ENCODE measurements at regions not wholly inside any gene's neighbourhood (a gene's known extent, or its start where the extent isn't known, plus 50 kb on each side); places are given as distances from the start of the nearest gene placed in this dataset.

- Histone ChIP-seq H3K4me3 (no peak overlapping the region), H3K27me3 (no peaks in the 10 kb centered on the region), H3K9me3 (no peaks in the 10 kb centered on the region), H3K36me3 (no peaks in the 10 kb centered on the region), H3K4me1 (no peaks in the 10 kb centered on the region), H3K27ac (no peak overlapping the region)
- TF ChIP-seq CTCF (IDR thresholded peaks at IDR 0.05) (no peak), POLR2A (IDR thresholded peaks at IDR 0.05) (no peak), POLR2AphosphoS5 (IDR thresholded peaks at IDR 0.05) (no peak), EP300 (IDR thresholded peaks at IDR 0.05) (no peak)
- WGBS, result 93% methylated on average over 4 of the region's 4 CpGs
- no peak for DNase-seq (ENCODE audit: low spot score in 2 of 2)
These were observed 211.7 kb upstream of the STARD13 start for GRCh38 chr13:33497146-33497845.

GRCh38 chr13:33508060-33508459 is 222.5 kb upstream of the STARD13 start:
- Histone ChIP-seq H3K27ac (no peak overlapping the region), H3K9me3 (no peaks in the 10 kb centered on the region), H3K4me3 (no peak overlapping the region), H3K36me3 (no peaks in the 10 kb centered on the region), H3K27me3 (no peaks in the 10 kb centered on the region), H3K4me1 (peaks cover 21% of the 10 kb centered on the region)
- no peak for DNase-seq (ENCODE audit: low spot score in 2 of 2)
- 94% methylated on average over 1 of the region's 1 CpG for WGBS
- TF ChIP-seq POLR2A (IDR thresholded peaks at IDR 0.05) (no peak), POLR2AphosphoS5 (IDR thresholded peaks at IDR 0.05) (no peak), CTCF (IDR thresholded peaks at IDR 0.05) (no peak), EP300 (IDR thresholded peaks at IDR 0.05) (no peak)

- WGBS, result 24% methylated on average over 5 of the region's 5 CpGs
- peak; percentile 72 to 80 for DNase-seq (ENCODE audit: low spot score in 2 of 2)
- H3K27me3 ChIP-seq, result no peaks in the 10 kb centered on the region
- H3K27ac ChIP-seq, result peak overlapping the region; percentile 85
- H3K4me1 ChIP-seq, result peaks cover 21% of the 10 kb centered on the region
- H3K9me3 ChIP-seq, result no peaks in the 10 kb centered on the region
- TF ChIP-seq EP300 (IDR thresholded peaks at IDR 0.05) (no peak), POLR2A (IDR thresholded peaks at IDR 0.05) (peak in 1 of 2 donors; percentile 15), POLR2AphosphoS5 (IDR thresholded peaks at IDR 0.05) (peak in 2 of 3 donors; percentile 46 to 72)
- no peak overlapping the region for H3K4me3 ChIP-seq
- H3K36me3 ChIP-seq, result no peaks in the 10 kb centered on the region
These were observed 224.2 kb upstream of the STARD13 start for GRCh38 chr13:33509642-33510229.

- no peak for DNase-seq (ENCODE audit: low spot score in 2 of 2)
- Histone ChIP-seq H3K36me3 (no peaks in the 10 kb centered on the region), H3K4me1 (peaks cover 21% of the 10 kb centered on the region), H3K27me3 (no peaks in the 10 kb centered on the region), H3K4me3 (no peak overlapping the region), H3K27ac (peak overlapping the region; percentile 85), H3K9me3 (no peaks in the 10 kb centered on the region)
- TF ChIP-seq POLR2AphosphoS5 (IDR thresholded peaks at IDR 0.05), result no peak
- no peak for TF ChIP-seq EP300 (IDR thresholded peaks at IDR 0.05)
- no peak for TF ChIP-seq CTCF (IDR thresholded peaks at IDR 0.05)
- TF ChIP-seq POLR2A (IDR thresholded peaks at IDR 0.05), result no peak
These were observed 224.9 kb upstream of the STARD13 start for GRCh38 chr13:33510350-33510970.

- Histone ChIP-seq H3K9me3 (no peaks in the 10 kb centered on the region), H3K27me3 (no peaks in the 10 kb centered on the region), H3K4me1 (peaks cover 21% of the 10 kb centered on the region), H3K4me3 (no peak overlapping the region), H3K36me3 (no peaks in the 10 kb centered on the region), H3K27ac (no peak overlapping the region)
- no peak for DNase-seq (ENCODE audit: low spot score in 2 of 2)
- WGBS, result 92% methylated on average over 2 of the region's 2 CpGs
- TF ChIP-seq POLR2A (IDR thresholded peaks at IDR 0.05) (no peak), CTCF (IDR thresholded peaks at IDR 0.05) (no peak), POLR2AphosphoS5 (IDR thresholded peaks at IDR 0.05) (no peak), EP300 (IDR thresholded peaks at IDR 0.05) (no peak)
These were observed 227.5 kb upstream of the STARD13 start for GRCh38 chr13:33512880-33513554.
